HCT116 (cell line): ENCODE measurements at regions not wholly inside any gene's neighbourhood (a gene's known extent, or its start where the extent isn't known, plus 50 kb on each side); places are given as distances from the start of the nearest gene placed in this dataset.

Experiments used
- ATAC-seq: fragments of 200-7000 bp; cut with Tn5 transposase; 2 replicates; pipeline ENCODE4 v1.9.1; 2020; ENCODE audit warnings: mild to moderate bottlenecking, moderate library complexity
- BruUV-seq: library from RNA; stranded (reverse); fragments of 400-500 nt; replicated peaks from 2 replicates; lab custom pipeline; 2021; lab: Mats Ljungman, UMichigan
- CTCF ChIA-PET: fragments of 300-600 bp; sonication (Branson Sonifier 250); formaldehyde crosslinking; loops from one replicate; lab custom pipeline; 2021; ENCODE audit warnings: antibody characterized with exemption; lab: Charles Lee
- POLR2A ChIA-PET: fragments of 300-600, 350-600 bp; sonication (Branson Sonifier 250); formaldehyde crosslinking; loops from one replicate; lab custom pipeline; 2021; ENCODE audit warnings: antibody characterized with exemption; lab: Charles Lee
- RAD21 ChIA-PET, 2 experiments: fragments of 300-600 bp; sonication (Branson Sonifier 250); formaldehyde crosslinking; loops; one replicate each; lab custom pipeline; 2023; ENCODE audit warnings: low total read pairs in 2 of 2; ENCODE audit not compliant: uncharacterized antibody in 2 of 2, unreplicated experiment in 2 of 2, low non-redundant PET in 1 of 2; lab: Charles Lee
- DNase-seq: peaks from one replicate; pipeline ENCODE4 v3.0.0-alpha.2; 2010; ENCODE audit warnings: low read depth, low spot score
- H2AFZ ChIP-seq: fragments of 200-600 bp; shearing (Covaris generic), sonication (generic); 2 replicates; pipeline ENCODE4 v1.6.1; 2017; ENCODE audit warnings: low read depth, mixed run types, mixed read lengths, antibody characterized with exemption, low read length; ENCODE audit not compliant: poor library complexity, severe bottlenecking
- H3K27ac ChIP-seq: 2 replicates; pipeline ENCODE4 v1.5.1; 2012; ENCODE audit warnings: low read depth, low read length
- H3K27me3 ChIP-seq: fragments of 200-600 bp; sonication (generic); 2 replicates; pipeline ENCODE4 v1.6.1; 2016; ENCODE audit warnings: mixed run types, low read length, mixed read lengths; ENCODE audit not compliant: insufficient read depth
- H3K36me3 ChIP-seq, 2 experiments: fragments of 200-500 bp in 1 of 2; fragments of 200-600 bp in 1 of 2; sonication (Bioruptor generic) in 1 of 2; sonication (generic) in 1 of 2; 2 replicates each; pipeline versions ENCODE4 v1.5.1 to v1.6.1; 2014 to 2016; ENCODE audit warnings: low read length in 2 of 2, inconsistent platforms in 1 of 2, mixed read lengths in 1 of 2, mixed run types in 1 of 2; ENCODE audit not compliant: insufficient read depth in 2 of 2, control insufficient read depth in 1 of 2
- H3K4me1 ChIP-seq, 2 experiments: fragments of 200-600 bp in 1 of 2; sonication (generic) in 1 of 2; 2 replicates each; pipeline versions ENCODE4 v1.5.1 to v1.6.1; 2012 to 2017; ENCODE audit warnings: low read length in 2 of 2, inconsistent platforms in 1 of 2, mild to moderate bottlenecking in 1 of 2, mixed read lengths in 1 of 2, mixed run types in 1 of 2, moderate library complexity in 1 of 2; ENCODE audit not compliant: insufficient read depth in 2 of 2, control insufficient read depth in 1 of 2
- H3K4me2 ChIP-seq: fragments of 200-600 bp; sonication (generic); 2 replicates; pipeline ENCODE4 v1.6.1; 2017; ENCODE audit warnings: mixed run types, low read length, mixed read lengths
- H3K4me3 ChIP-seq, 2 experiments: fragments of 200-600 bp in 1 of 2; sonication (generic) in 1 of 2; replicated peaks in 1 of 2; 2 replicates each; pipeline ENCODE4 v1.5.1; 2011 to 2016; ENCODE audit warnings: low read length in 2 of 2, control low read depth in 1 of 2, low read depth in 1 of 2, mild to moderate bottlenecking in 1 of 2, mixed read lengths in 1 of 2, mixed run types in 1 of 2
- H3K79me2 ChIP-seq: fragments of 200-600 bp; sonication (generic); 2 replicates; pipeline ENCODE4 v1.6.1; 2017; ENCODE audit warnings: mild to moderate bottlenecking, mixed run types, low read length, moderate library complexity, mixed read lengths; ENCODE audit not compliant: insufficient read depth
- H3K9ac ChIP-seq: fragments of 200-600 bp; sonication (generic); 2 replicates; pipeline ENCODE4 v1.6.1; 2016; ENCODE audit warnings: low read length, mixed read lengths
- H3K9me2 ChIP-seq: fragments of 200-600 bp; sonication (generic), shearing (Covaris generic); 2 replicates; pipeline ENCODE4 v1.6.1; 2017; ENCODE audit warnings: mixed run types, mild to moderate bottlenecking, moderate library complexity; ENCODE audit not compliant: insufficient read depth
- H3K9me3 ChIP-seq, 2 experiments: fragments of 200-500 bp in 1 of 2; fragments of 200-600 bp in 1 of 2; sonication (Bioruptor generic) in 1 of 2; sonication (generic) in 1 of 2; 2 replicates each; pipeline ENCODE4 v1.6.1; 2014 to 2017; ENCODE audit warnings: low read length in 2 of 2, mixed read lengths in 2 of 2, inconsistent platforms in 1 of 2, low read depth in 1 of 2, mild to moderate bottlenecking in 1 of 2, mixed run types in 1 of 2, moderate library complexity in 1 of 2; ENCODE audit not compliant: control insufficient read depth in 1 of 2, insufficient read depth in 1 of 2
- H4K20me1 ChIP-seq: fragments of 200-600 bp; sonication (generic), shearing (Covaris generic); 2 replicates; pipeline ENCODE4 v1.6.1; 2017; ENCODE audit warnings: mixed run types, mild to moderate bottlenecking, moderate library complexity; ENCODE audit not compliant: insufficient read depth
- ATF3 ChIP-seq: IDR thresholded peaks from 2 replicates; pipeline ENCODE4 v1.6.1; 2012
- CEBPB ChIP-seq: IDR thresholded peaks from 2 replicates; pipeline ENCODE4 v1.6.1; 2012; ENCODE audit warnings: low read depth
- CTCF ChIP-seq, 3 experiments: fragments of 200-600 bp in 1 of 3; sonication (generic) in 1 of 3; IDR thresholded peaks in 2 of 3; conservative IDR thresholded peaks in 1 of 3; 2 replicates each; pipeline ENCODE4 v1.5.1; 2012 to 2017; ENCODE audit warnings: low read depth in 2 of 3, low read length in 2 of 3, antibody characterized with exemption in 1 of 3, borderline replicate concordance in 1 of 3, control low read depth in 1 of 3, mild to moderate bottlenecking in 1 of 3, mixed read lengths in 1 of 3, mixed run types in 1 of 3, moderate library complexity in 1 of 3; ENCODE audit not compliant: insufficient read depth in 1 of 3
- EGR1 ChIP-seq: IDR thresholded peaks from 2 replicates; pipeline ENCODE4 v1.6.1; 2012; ENCODE audit warnings: low read depth
- EZH2 ChIP-seq: fragments of 200-600 bp; sonication (generic); IDR thresholded peaks from 2 replicates; pipeline ENCODE4 v1.6.1; 2017; ENCODE audit warnings: antibody characterized with exemption, mixed run types
- EZH2phosphoT487 ChIP-seq: fragments of 200-600 bp; IDR thresholded peaks from 2 replicates; pipeline ENCODE4 v1.6.1; 2018; ENCODE audit warnings: antibody characterized with exemption, borderline replicate concordance
- FOSL1 ChIP-seq: IDR thresholded peaks from 2 replicates; pipeline ENCODE4 v1.6.1; 2012; ENCODE audit warnings: low read depth
- MAX ChIP-seq: IDR thresholded peaks from 2 replicates; pipeline ENCODE4 v1.6.1; 2012
- POLR2A ChIP-seq: IDR thresholded peaks from 2 replicates; pipeline ENCODE4 v1.7.0; 2011; ENCODE audit warnings: borderline replicate concordance; ENCODE audit not compliant: insufficient read depth, insufficient read length; ENCODE audit errors: extremely low read depth
- POLR2AphosphoS5 ChIP-seq: IDR thresholded peaks from 2 replicates; pipeline ENCODE4 v1.6.1; 2011; ENCODE audit warnings: mild to moderate bottlenecking, low read depth, low read length, moderate library complexity
- RAD21 ChIP-seq: IDR thresholded peaks from 2 replicates; pipeline ENCODE4 v1.6.1; 2012; ENCODE audit warnings: low read depth, mild to moderate bottlenecking
- SIN3A ChIP-seq: IDR thresholded peaks from 2 replicates; pipeline ENCODE4 v1.6.1; 2012; ENCODE audit warnings: low read depth
- SP1 ChIP-seq: IDR thresholded peaks from 2 replicates; pipeline ENCODE4 v1.6.1; 2012; ENCODE audit warnings: low read depth
- YY1 ChIP-seq: IDR thresholded peaks from 2 replicates; pipeline ENCODE4 v1.6.1; 2011; ENCODE audit warnings: low read length, low read depth, moderate library complexity, mild to moderate bottlenecking; ENCODE audit not compliant: insufficient replicate concordance; ENCODE audit errors: extremely low read depth
- ZBTB33 ChIP-seq: IDR thresholded peaks from 2 replicates; pipeline ENCODE4 v1.6.1; 2011; ENCODE audit warnings: mild to moderate bottlenecking, low read length, moderate library complexity; ENCODE audit not compliant: insufficient replicate concordance; ENCODE audit errors: extremely low read depth
- intact Hi-C: fragments of 100-400 bp; cut with micrococcal nuclease; formaldehyde crosslinking; loops from 2 replicates; pipeline ENCODE4 v1.10.0; 2022

GRCh38 chr2:217743407-217743806 lies 259.4 kb downstream of the TNS1 start:
- Histone ChIP-seq H3K9me2 (no peaks in the 10 kb centered on the region), H3K27me3 (peaks cover 17% of the 10 kb centered on the region; the same call in 1 of the 2 replicates), H3K36me3 (no peaks in the 10 kb centered on the region), H2AFZ (no peak overlapping the region), H3K9ac (no peak overlapping the region), H3K4me1 (no peaks in the 10 kb centered on the region), H3K79me2 (no peaks in the 10 kb centered on the region), H3K9me3 (no peaks in the 10 kb centered on the region), H3K27ac (no peak overlapping the region), H3K4me2 (no peak overlapping the region), H3K4me3 (no peak overlapping the region), H4K20me1 (no peaks in the 10 kb centered on the region)
- RAD21 ChIA-PET = no interaction called here
- no TSS peak for BruUV-seq
- DNase-seq = no peak
- TF ChIP-seq POLR2AphosphoS5 (no peak), CEBPB (no peak), ATF3 (no peak), SP1 (no peak), YY1 (no peak), ZBTB33 (no peak), RAD21 (no peak), FOSL1 (no peak), SIN3A (no peak)
- POLR2A ChIA-PET = no interaction called here
- intact Hi-C loops = no loop called here
- ATAC-seq = no peak
- CTCF ChIA-PET = no interaction called here

GRCh38 chr2:217742841-217743240 lies 260.0 kb downstream of the TNS1 start:
- ATAC-seq = no peak
- no peak for DNase-seq
- no peaks in the 10 kb centered on the region for H4K20me1 ChIP-seq
- CTCF ChIA-PET = no interaction called here
- no peak overlapping the region for H3K27ac ChIP-seq
- no peaks in the 10 kb centered on the region for H3K4me1 ChIP-seq
- BruUV-seq = no TSS peak
- H3K36me3 ChIP-seq = no peaks in the 10 kb centered on the region
- H3K4me3 ChIP-seq = no peak overlapping the region
- H3K4me2 ChIP-seq = no peak overlapping the region
- H3K9me2 ChIP-seq = no peaks in the 10 kb centered on the region
- no peak overlapping the region for H2AFZ ChIP-seq
- no peaks in the 10 kb centered on the region for H3K79me2 ChIP-seq
- RAD21 ChIA-PET = no interaction called here
- POLR2A ChIA-PET = no interaction called here
- intact Hi-C loops = no loop called here
- H3K9me3 ChIP-seq = no peaks in the 10 kb centered on the region
- H3K27me3 ChIP-seq = peaks cover 17% of the 10 kb centered on the region; the same call in 1 of the 2 replicates
- no peak overlapping the region for H3K9ac ChIP-seq
- no peak for TF ChIP-seq EGR1
- no peak for TF ChIP-seq CTCF (IDR thresholded peaks at IDR 0.05 in 2 of 3, conservative IDR thresholded peaks at IDR 0.05 in 1 of 3; ENCODE audit: borderline replicate concordance in 1 of 3, insufficient read depth in 1 of 3, low read depth in 2 of 3, low read length in 2 of 3)
- TF ChIP-seq YY1 = no peak
- TF ChIP-seq ZBTB33 = no peak
- no peak for TF ChIP-seq MAX
- TF ChIP-seq POLR2A = no peak
- no peak for TF ChIP-seq EZH2phosphoT487
- TF ChIP-seq EZH2 = no peak
